ENCODE measurements at regions not wholly inside any gene's neighbourhood (a gene's known extent, or its start where the extent isn't known, plus 50 kb on each side); places are given as distances from the start of the nearest gene placed in this dataset.

DNA sequence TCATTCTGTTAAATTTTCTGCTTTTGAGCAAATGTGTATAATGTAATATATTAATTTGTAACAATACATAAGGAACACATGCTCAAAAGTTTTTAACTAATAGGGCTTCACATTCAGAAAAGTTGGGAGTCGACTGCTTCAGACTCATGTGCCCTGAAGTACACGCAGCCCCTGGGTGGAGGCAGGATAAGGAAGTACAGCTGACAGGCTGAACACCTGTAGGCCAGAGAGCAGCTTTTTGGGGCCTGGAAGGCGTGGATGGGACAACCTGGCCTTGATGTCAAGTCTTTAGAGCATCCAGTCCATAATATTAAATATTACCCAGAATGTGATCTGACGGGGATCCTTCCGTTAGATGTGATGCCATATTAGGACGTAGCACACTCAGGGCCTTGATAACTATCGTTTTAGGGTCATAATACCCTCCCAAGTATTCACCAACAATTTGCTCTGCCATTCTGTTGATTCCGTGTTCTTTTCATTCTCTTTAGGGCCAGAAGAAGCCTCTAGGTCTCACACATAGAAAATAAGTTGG, 485.2 kb downstream of the SIPA1L2 start:
- TF ChIP-seq, protein P1, sequence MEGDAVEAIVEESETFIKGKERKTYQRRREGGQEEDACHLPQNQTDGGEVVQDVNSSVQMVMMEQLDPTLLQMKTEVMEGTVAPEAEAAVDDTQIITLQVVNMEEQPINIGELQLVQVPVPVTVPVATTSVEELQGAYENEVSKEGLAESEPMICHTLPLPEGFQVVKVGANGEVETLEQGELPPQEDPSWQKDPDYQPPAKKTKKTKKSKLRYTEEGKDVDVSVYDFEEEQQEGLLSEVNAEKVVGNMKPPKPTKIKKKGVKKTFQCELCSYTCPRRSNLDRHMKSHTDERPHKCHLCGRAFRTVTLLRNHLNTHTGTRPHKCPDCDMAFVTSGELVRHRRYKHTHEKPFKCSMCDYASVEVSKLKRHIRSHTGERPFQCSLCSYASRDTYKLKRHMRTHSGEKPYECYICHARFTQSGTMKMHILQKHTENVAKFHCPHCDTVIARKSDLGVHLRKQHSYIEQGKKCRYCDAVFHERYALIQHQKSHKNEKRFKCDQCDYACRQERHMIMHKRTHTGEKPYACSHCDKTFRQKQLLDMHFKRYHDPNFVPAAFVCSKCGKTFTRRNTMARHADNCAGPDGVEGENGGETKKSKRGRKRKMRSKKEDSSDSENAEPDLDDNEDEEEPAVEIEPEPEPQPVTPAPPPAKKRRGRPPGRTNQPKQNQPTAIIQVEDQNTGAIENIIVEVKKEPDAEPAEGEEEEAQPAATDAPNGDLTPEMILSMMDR (conservative IDR thresholded peaks at IDR 0.05; ENCODE audit: low read depth, low read length) = no peak
- TF ChIP-seq EZH2 (IDR thresholded peaks at IDR 0.05; ENCODE audit: low read length, unreplicated experiment) = no peak

Data from PC-3 (cell line).